Epidermal melanocyte (primary cell): ENCODE measurements at regions not wholly inside any gene's neighbourhood (a gene's known extent, or its start where the extent isn't known, plus 50 kb on each side); places are given as distances from the start of the nearest gene placed in this dataset.

ENCODE experiments used
- DNase-seq: peaks from one replicate; pipeline ENCODE4 v3.0.0; 2011; ENCODE audit warnings: low spot score; ENCODE audit not compliant: insufficient read length

GRCh38 chr2:72004201-72004915 is 143.3 kb downstream of the CYP26B1 start:
- no peak for DNase-seq

- no peak for DNase-seq
These were observed 143.9 kb downstream of the CYP26B1 start for GRCh38 chr2:72003796-72004195.

- no peak for DNase-seq
These were observed 144.5 kb downstream of the CYP26B1 start for GRCh38 chr2:72003124-72003523.

GRCh38 chr2:72001937-72002690 is 145.5 kb downstream of the CYP26B1 start:
- DNase-seq = no peak

GRCh38 chr2:72000110-72000509 is 147.6 kb downstream of the CYP26B1 start:
- no peak for DNase-seq

- DNase-seq = no peak
These were observed 148.1 kb downstream of the CYP26B1 start for GRCh38 chr2:71999580-71999979.

GRCh38 chr2:71997843-71998242 is 149.8 kb downstream of the CYP26B1 start:
- DNase-seq = no peak

GRCh38 chr2:71995067-71995665 is 152.5 kb downstream of the CYP26B1 start:
- DNase-seq = no peak

GRCh38 chr2:71992036-71992435 is 155.6 kb downstream of the CYP26B1 start:
- no peak for DNase-seq

GRCh38 chr2:71991397-71991796 is 156.3 kb downstream of the CYP26B1 start:
- DNase-seq = no peak

GRCh38 chr2:71990826-71991225 is 156.8 kb downstream of the CYP26B1 start:
- DNase-seq = no peak

GRCh38 chr2:71990122-71990521 is 157.5 kb downstream of the CYP26B1 start:
- DNase-seq = no peak

GRCh38 chr2:71989671-71990070 is 158.0 kb downstream of the CYP26B1 start:
- DNase-seq = no peak

- DNase-seq = no peak
These were observed 159.5 kb downstream of the CYP26B1 start for GRCh38 chr2:71988170-71988569.

- DNase-seq = no peak
These were observed 171.0 kb downstream of the CYP26B1 start for GRCh38 chr2:71976685-71977084.

GRCh38 chr2:71974846-71975245 is 172.8 kb downstream of the CYP26B1 start:
- no peak for DNase-seq

- no peak for DNase-seq
These were observed 176.2 kb downstream of the CYP26B1 start for GRCh38 chr2:71971493-71971892.

- DNase-seq = no peak
These were observed 182.1 kb downstream of the CYP26B1 start for GRCh38 chr2:71965530-71965929.

- DNase-seq = no peak
These were observed 184.6 kb downstream of the CYP26B1 start for GRCh38 chr2:71962911-71963694.

GRCh38 chr2:71962350-71962749 is 185.3 kb downstream of the CYP26B1 start:
- no peak for DNase-seq

- DNase-seq = no peak
These were observed 186.2 kb downstream of the CYP26B1 start for GRCh38 chr2:71961289-71962027.
